NOMO-1 treated with DMSO at 0.1 percent for 48 hours (cell line): ENCODE measurements at regions not wholly inside any gene's neighbourhood (a gene's known extent, or its start where the extent isn't known, plus 50 kb on each side); places are given as distances from the start of the nearest gene placed in this dataset.
"Not testable (repeated sequence)": the region's sequence is repeated elsewhere in the genome, so short reads cannot be mapped to it uniquely, and the experiment has no call there.

ENCODE experiments used
- DNase-seq: peaks from one replicate; lab custom pipeline; 2025; ENCODE audit not compliant: unreplicated experiment; lab: John Stamatoyannopoulos, UW

DNA sequence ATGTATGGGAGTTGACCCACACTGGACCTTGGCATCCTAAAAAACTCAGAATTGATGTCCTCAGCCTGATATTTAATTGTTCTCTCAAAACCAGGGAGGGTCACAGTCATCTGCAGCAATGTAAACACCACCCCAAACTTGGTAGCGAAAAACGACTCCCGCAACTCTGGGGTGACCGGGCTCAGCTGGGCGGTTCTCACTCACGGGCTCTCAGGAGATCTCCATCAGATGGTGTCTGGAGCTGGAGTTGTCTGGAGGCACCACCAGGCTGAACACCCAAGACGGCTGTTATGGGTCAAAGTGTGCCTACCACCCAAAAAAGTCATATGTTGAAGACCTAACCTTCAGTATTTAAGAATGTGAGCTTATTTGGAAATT is 50.9 kb upstream of the NXT1 start:
- DNase-seq, result no peak

DNA sequence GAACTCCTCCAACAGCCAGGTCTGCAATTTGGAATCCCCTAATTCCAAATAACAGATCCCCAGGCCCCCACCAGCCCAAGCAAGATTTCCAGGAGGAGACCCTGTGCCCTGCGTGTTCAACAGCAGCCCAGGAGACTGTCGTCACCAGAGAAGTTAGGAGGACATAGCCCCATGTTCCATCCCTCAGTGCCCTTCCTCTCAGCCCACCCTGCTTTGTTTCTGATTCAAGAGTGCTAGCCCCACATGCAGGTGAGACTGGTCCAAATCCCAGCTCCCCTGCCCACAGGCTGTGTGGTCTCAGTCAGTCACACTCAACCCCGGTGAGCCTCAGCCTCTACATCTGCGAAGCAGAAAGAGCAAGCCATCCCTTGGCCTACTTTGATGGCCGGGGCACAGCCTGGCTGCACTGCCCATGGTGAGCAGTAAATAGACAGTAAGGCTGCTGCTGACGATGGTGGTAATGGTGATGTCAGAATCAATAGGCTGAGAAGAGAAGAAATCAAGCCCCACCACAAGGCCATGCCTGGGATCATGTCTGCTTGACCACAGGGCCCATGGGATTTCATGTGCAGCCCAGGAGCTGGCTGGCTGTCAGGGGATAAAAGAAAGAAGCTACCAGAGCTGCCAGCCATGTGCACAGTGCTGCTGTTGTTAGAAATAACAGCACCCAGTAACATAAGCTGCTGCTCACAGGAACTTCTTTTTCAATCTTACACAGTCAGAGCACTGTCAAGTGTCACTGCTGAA is 51.5 kb upstream of the NXT1 start:
- no peak for DNase-seq

DNA sequence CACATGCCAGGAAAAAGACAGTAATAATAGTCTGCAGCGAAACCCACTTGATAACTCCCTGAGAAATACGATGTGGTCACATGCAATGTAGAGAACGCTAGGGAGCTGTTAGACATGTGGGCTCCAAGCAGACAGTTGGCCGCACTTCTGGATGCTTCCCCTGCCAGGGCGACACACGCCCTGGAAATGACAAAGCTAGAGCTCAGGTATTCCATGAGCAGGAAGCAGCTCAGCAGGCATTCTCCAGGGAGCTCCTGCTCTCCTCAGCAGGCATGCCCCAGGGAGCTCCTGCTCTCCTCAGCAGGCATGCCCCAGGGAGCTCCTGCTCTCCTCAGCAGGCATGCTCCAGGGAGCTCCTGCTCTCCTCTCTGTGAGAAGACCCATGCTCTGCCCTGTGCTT is 52.4 kb upstream of the NXT1 start:
- no peak for DNase-seq

DNA sequence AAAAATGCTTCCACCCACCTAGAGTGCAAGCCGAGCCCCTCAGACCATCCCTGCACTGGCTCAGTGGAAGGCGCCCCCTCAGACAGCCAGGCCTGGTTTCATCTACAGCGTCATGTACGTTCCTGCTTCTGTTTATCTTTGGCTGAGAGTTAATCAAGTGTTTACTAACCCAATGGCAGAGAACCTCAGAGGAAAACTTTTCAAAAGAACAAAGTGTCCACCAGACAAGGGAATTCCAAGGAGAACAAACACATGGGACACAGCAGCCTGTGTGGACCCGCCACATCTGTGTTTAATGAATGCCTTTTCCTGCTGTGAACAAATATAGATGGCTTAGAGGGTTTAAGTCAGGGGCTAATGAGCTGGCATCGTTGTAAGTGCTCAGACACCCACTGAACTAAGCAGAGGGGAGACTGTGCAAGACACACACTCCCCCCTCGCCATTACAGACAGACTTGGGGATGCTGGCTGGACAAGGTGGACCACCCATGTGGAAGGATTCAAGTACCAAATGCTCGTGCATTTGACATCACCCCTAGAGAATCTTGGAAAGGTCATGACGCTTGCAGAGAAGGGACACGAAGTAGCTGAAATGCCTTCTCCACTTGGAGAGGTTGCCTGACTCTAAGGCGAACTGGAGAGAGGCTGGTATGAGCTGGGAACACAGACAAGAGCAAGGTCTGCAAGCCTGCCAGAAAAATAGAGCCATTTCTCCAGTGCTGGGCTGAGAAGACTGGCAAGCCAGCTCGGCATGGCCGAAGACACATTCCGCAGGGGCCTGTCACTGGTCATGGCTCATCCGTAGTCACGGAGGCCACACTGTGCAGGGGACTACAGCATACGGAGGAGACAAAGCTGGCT is 53.5 kb upstream of the NXT1 start:
- no peak for DNase-seq

DNA sequence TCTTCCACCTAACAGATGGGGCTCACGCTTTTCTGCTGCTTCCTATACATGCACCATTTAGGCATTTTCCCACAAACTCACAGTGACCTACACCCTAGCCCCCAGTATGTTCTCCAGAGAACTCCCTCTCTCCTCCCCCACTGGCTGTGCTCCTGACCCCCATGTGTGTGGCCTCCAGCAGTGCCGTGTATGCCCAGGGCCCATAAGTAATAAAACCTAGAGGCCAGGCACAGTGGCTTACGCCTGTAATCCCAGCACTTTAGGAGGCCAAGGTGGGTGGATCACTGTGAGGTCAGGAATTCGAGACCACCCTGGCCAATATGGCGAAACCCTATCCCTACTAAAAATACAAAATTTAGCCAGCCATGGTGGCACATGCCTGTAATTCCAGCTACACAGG is 54.7 kb upstream of the NXT1 start:
- DNase-seq, result no peak

DNA sequence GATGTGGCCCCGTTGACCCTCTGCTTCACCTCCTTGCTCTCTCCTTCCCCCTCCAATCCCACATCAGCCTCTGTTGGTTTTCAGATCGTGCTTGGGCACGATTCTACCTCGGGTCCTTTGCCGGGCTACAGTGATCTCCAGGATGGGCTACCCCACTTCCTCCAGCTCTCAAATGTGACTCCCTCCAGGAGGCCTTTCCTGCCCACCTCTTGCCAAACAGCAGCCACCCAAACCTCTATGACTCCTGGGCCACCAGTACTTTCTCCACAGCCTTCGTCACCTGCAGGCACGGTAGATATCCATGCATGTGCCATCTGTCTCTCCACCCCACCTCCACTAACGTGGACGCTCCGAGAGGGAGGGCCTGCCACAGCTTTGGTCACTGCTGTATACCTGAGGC is 55.9 kb upstream of the NXT1 start:
- no peak for DNase-seq

DNA sequence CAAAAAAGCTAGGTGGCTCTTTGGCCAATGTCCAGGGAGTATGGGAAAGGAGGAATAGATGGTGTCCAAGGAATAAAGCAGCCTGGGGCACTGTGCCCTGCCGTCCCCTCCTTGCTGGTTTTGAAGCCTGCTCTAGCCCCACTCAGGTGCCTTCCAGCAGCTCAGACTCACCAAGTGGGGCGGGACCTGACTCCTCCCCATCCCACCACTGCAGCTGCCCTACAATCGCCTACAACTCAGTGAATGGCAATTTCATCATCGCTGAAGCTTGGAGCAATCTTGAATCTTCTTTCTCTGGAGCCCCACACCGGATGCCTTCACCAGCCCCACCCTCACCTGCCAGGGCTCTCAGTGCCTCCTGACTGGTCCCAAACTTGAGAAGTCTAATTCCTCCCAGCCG is 56.4 kb upstream of the NXT1 start:
- DNase-seq, result no peak

DNA sequence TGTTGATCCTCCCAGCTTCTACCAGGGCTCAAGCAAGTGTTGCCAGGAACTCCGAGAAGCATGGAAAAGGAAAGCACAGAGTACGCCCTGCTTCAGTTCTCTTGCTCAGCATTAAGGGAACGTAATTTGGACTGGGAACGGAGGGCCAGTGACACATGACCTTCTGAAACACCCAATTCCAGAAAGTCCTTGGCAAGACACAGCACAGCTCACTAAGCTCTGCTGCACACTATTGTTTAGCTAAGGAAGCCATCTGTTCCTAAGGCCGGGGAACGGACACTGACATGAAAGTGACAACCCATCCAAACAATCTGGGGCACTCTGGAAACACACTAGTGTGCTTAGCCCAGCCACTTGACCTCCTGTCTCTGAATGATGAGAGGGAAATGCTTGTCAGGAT is 56.9 kb upstream of the NXT1 start:
- no peak for DNase-seq

DNA sequence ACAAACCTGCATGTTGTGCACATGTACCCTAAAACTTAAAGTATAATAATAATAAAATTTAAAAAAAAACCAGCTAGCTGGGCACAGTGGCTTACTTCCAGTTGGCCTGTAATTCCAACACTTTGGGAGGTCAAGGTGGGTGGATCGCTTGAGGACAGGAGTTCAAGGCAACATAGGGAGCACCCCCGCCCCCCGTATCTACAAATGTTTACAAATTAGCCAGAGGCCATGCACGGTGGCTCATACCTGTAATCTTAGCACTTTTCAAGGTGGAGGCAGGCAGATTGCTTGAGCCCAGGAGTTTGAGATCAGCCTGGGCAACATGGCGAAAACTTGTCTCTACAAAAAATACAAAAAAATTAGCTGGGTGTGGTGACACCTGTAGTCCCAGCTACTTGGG is 58.3 kb upstream of the NXT1 start:
- not testable (repeated sequence) for DNase-seq

DNA sequence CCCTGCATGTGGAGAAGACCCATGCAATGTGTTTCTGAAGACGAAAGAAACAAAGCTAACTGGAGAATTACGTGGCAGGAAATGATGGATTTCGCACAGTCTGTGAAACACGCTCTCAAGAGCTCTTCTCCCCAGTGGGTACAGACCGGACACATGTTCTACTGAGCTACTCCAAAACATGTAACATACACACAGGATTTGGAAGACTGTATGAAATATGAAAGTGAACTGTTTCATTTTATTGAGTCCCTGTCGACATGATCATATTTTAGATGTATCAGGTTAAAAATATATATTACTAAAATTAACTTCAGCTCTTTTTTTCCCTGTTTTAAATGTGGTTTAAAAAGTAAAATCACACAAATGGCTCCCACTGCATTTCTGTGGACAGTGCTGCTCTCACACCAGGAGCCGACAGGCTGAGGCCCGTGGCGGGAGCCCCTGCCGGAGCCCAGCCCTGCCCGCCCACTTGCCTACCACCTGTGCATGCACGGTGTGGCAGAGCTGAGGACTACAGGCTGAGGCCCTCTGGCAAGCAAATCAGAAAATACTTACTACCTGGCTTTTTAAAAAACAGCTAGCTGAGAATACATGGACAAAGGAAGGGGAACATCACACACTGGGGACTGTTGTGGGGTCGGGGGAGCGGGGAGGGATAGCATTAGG is 58.9 kb upstream of the NXT1 start:
- DNase-seq, result no peak

DNA sequence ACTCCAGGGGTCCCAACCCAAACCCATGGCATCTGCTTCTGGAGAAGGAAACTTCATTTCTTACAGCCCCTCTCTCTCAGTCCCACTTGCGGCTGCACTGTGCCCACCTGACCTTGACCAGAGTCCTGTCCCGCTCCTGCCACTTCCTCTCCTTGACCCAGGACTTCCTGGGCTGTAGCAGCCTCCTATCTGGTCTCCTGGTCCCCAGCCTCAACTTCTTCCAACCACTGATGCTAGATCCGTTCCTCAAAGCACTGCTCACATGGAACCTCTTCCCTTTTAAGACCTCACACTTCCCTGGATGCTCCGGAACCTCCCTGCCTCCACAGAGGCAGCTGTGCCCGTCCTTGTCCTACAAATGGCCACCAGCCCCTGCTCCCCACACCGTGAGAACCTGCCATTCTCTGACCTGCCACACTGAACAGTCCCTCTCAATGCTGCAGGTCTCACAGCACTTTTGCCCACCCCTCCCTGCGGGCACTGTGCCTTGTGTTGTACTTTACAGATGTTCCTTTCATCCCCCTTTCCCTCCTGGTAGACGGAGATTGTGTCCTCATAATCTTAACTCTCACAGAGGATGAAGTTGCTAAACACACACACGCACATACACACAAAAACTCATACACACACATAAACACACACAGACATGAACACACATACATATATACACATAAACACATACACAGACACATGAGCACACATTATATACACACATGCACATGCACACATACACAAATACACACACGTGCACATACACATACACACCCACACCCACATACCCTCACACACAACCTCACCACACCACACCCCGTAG is 59.6 kb upstream of the NXT1 start:
- DNase-seq, result no peak

DNA sequence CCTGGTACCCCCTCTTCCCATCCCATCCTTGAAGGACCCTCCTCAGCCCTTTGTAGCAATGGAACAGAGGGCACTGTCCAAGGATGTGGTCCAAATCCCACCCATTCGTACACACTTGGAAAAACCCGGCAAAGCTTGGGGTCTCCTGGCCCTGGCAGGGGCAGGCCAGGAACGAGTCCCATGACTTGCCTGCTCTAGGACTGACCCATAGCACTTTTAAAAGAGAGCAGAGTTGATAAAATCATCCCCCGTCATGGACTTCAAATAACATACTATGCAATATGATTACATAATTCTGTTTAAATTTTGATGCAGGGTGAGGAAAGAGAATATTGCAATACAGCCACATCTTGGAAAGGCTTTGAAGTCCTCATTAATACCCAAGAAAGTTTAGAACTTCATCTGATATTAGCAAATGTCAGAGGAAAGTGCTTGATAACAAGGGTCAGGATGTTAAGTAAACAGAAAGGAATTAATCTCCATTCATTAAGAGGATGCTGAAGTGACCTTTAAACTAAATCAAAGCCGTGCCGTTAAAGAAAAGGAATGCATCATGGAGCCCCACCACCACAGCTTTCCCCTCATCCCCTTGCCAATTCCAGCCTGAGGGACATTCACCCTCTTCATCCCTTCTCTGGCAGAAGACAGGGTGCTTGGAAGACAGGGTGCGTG is 60.7 kb upstream of the NXT1 start:
- no peak for DNase-seq

DNA sequence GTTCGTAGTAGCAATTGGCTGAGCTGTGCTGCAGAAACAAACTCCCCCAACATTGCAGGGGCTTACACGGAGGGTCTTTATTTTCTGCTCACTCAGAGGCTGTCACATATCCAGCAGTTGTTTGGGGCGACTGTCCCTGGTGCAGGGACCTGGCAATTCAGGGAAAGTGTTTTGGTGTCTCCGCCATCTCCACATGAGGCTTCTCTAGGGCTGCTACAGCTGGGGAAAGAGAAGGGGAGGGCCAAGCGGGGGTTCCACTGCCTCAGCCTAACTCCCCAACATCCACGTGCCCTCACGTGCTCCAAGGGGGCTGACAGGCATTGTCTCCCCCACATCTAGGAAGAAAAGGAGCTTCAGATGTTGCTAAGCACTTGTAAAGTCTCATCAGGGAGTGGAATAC is 61.3 kb upstream of the NXT1 start:
- no peak for DNase-seq

DNA sequence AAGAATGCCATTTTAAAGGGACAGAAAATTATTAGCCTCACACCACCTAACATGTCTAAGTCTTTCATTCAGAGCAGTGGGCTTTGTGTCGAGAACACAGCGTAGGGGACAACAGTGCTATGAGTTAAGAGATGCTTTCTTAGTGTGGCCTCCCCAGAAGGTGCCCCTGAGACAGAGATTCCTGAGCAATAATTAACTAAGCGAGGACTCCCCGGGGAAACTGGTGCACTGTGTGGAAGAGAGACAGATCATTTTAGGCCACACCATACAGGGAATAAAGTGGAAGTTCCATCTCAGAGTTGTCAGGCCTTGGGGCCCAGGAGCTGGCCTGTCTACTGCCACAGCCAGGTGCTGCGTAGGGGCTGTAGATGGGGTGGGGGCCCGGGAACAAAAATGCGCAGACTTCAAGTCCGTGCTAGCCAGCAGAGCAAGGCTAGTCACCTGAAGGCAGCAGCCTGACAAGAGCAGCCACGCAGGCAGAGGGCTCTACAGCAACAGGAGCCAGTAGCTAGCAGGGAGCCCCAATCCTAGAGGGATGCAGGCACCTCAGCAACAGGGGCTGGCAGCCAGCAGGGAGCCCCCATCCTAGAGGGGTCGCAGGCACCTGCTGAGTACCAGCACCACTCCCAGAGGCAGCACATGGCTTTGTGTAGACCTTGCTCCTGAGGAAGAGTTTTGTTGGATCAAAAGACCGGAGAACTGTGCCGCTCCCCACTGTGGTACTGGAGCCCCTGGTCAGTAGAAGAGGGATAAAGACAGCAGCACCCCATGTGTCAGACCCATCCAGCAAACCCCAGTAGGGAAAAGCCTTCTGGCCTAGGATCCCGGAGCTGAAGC is 63.0 kb upstream of the NXT1 start:
- no peak for DNase-seq

DNA sequence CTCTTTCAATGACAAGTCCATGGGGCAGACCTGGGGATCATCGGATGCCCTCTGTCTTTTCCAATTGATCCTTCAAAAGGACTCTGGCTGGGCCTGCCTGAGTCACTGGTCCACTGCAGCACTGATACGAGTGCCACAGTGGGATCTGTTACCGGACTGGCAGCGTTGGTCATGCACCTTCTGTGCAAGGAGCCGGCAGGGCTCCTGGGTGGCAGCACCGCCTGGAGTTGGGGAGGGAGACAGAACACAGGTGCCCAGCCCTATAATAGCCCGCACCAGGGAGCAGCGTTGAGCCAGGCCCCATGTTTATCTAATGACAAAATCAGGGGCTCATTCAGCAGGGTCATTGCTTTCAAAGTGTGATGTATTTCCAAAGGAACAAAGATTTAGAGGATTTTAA is 64.2 kb upstream of the NXT1 start:
- DNase-seq, result no peak

DNA sequence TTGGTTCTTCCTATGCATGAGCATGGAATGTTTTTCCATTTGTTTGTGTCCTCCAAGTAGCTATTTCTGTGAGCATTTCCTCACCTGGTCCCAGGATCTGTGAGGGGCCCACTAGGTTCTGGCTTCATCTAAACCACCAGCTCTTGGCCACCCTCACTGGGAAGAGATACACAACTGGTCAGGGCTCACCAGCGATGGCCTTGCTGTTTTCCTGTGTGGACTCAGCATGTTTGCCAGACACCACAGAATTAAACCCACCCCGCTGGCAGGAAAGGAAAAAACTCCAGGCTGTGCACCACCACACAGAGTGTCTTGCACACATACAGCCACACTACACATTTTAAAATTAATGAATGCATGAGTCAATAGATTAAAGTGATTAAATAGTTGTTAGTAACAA is 65.1 kb upstream of the NXT1 start:
- DNase-seq, result no peak

DNA sequence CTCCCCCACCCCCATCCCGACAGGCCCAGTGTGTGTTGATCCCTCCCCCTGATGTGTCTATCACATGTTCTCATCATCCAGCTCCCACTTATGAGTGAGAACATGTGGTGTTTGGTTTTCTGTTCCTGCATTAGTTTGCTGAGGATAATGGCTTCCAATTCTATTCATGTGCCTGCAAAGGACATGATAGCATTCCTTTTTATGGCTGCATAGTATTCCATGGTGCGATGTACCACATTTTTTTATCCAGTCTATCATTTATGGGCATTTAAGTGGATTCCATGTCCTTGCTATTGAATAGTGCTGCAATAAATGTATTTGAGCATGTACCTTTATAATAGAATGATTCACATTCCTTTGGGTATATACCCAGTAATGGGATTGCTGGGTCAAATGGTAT is 66.6 kb upstream of the NXT1 start:
- no peak for DNase-seq

DNA sequence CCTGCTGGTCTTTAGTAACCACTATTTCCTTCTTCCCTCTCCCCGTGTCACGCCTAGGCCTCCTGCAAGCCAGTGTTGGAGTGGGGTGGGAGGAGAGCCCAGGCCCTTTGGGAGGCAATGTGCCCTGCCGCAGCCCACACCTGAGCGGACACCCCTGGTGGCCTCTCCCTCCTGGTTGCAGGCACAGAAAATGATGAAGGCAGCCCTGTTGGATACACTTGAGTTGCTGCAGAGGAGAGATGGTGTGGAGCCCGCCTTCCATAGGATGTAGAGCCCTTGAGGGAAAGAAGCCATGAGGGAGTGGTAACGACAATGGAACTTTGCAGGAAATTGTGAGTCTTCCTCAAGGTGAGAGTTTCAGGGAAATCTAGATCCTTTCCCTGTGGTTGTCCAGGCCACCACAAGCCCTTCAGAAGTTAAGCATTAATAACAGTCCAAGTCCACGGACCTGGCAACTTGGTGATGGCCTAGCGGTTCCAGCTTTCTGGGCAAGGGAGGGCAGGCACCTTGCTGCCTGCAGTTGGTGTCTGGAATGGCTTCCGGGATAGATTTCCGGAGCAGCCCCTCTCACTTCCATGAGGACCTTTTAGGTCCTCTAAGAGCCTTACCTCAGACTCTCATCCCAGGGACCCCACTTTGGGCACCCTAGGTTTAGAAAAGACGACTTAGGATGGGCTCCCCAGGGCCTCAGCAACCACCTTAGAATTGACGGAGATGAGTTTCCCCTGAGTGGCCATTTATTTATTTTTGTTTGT is 67.3 kb upstream of the NXT1 start:
- no peak for DNase-seq

DNA sequence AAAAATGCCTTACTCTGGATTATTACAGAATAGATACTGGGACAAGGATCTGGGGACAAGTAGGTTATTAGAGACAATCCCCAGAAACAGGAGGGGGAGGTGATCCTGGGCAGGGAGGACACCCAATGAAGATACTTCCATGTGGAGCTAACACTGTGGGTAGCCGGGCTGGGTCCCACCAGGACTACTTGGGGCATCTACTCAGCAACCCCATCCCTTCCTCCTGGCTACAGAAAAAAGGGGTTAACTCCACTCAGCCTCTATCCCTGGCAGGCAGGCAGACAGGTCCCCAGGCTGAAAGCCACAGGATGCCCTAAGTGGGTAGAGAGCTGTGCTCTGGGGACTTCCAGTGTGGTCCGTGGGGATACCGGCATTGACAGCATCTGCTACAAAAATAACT is 68.0 kb upstream of the NXT1 start:
- DNase-seq, result no peak
